ENCODE measurements at regions not wholly inside any gene's neighbourhood (a gene's known extent, or its start where the extent isn't known, plus 50 kb on each side); places are given as distances from the start of the nearest gene placed in this dataset.

GRCh38 chr3:160076519-160076918 lies 87.9 kb downstream of the IL12A start (continued):
- no peak for TF ChIP-seq CHAMP1 (IDR thresholded peaks at IDR 0.05)

- BruUV-seq (replicated peaks) = no TSS peak
- POLR2A ChIA-PET = interaction anchor here (0.6 kb wide), 1 partner anchor 91 kb away, joined by 3 read pairs; no protein-coding TSS in a partner anchor
- TF ChIP-seq, protein P1, sequence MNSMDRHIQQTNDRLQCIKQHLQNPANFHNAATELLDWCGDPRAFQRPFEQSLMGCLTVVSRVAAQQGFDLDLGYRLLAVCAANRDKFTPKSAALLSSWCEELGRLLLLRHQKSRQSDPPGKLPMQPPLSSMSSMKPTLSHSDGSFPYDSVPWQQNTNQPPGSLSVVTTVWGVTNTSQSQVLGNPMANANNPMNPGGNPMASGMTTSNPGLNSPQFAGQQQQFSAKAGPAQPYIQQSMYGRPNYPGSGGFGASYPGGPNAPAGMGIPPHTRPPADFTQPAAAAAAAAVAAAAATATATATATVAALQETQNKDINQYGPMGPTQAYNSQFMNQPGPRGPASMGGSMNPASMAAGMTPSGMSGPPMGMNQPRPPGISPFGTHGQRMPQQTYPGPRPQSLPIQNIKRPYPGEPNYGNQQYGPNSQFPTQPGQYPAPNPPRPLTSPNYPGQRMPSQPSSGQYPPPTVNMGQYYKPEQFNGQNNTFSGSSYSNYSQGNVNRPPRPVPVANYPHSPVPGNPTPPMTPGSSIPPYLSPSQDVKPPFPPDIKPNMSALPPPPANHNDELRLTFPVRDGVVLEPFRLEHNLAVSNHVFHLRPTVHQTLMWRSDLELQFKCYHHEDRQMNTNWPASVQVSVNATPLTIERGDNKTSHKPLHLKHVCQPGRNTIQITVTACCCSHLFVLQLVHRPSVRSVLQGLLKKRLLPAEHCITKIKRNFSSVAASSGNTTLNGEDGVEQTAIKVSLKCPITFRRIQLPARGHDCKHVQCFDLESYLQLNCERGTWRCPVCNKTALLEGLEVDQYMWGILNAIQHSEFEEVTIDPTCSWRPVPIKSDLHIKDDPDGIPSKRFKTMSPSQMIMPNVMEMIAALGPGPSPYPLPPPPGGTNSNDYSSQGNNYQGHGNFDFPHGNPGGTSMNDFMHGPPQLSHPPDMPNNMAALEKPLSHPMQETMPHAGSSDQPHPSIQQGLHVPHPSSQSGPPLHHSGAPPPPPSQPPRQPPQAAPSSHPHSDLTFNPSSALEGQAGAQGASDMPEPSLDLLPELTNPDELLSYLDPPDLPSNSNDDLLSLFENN (IDR thresholded peaks at IDR 0.05; ENCODE audit: low read depth in 2 of 2, low read length in 2 of 2) = no peak
- no peak for TF ChIP-seq ZNF592 (IDR thresholded peaks at IDR 0.05)
- TF ChIP-seq, protein P2, sequence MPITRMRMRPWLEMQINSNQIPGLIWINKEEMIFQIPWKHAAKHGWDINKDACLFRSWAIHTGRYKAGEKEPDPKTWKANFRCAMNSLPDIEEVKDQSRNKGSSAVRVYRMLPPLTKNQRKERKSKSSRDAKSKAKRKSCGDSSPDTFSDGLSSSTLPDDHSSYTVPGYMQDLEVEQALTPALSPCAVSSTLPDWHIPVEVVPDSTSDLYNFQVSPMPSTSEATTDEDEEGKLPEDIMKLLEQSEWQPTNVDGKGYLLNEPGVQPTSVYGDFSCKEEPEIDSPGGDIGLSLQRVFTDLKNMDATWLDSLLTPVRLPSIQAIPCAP (CRISPR knock-in tag; IDR thresholded peaks at IDR 0.05; ENCODE audit: borderline replicate concordance) = no peak
- no peak for TF ChIP-seq MTA1 (IDR thresholded peaks at IDR 0.05; ENCODE audit: borderline replicate concordance)
- TF ChIP-seq NR1H2 (CRISPR knock-in tag; IDR thresholded peaks at IDR 0.05) = no peak
These were observed 89.9 kb downstream of the IL12A start for GRCh38 chr3:160078533-160078932.

More at GRCh38 chr3:160078533-160078932, 89.9 kb downstream of the IL12A start:
- Histone ChIP-seq H2AFZ (ENCODE audit: low read depth, low read length) (no peak overlapping the region), H3K4me3 (no peak overlapping the region), H4K20me1 (replicated peaks; ENCODE audit: control insufficient read depth, insufficient read depth, low read length) (no peaks in the 10 kb centered on the region), H3K9ac (ENCODE audit: insufficient read depth in 1 of 2, low read depth in 2 of 2, low read length in 2 of 2) (no peak overlapping the region), H3K9me3 (replicated peaks; ENCODE audit: control insufficient read depth, insufficient read depth, low read depth, low read length) (no peaks in the 10 kb centered on the region), H3K4me2 (ENCODE audit: insufficient read depth, low read length) (no peak overlapping the region), H3K79me2 (ENCODE audit: control insufficient read depth, insufficient read depth, low read length) (no peaks in the 10 kb centered on the region), H3K4me1 (replicated peaks in 1 of 2; ENCODE audit: control insufficient read depth in 2 of 2, insufficient read depth in 2 of 2, low read length in 2 of 2) (no peaks in the 10 kb centered on the region), H3K36me3 (ENCODE audit: control insufficient read depth, insufficient read depth, low read length) (no peaks in the 10 kb centered on the region), H3K27me3 (ENCODE audit: control insufficient read depth in 2 of 2, insufficient read depth in 2 of 2, low read length in 2 of 2) (0 out of 5 replicates have a peak, but pooled peaks cover 0 to 8% of the 10 kb centered on the region in 2 experiments), H3K27ac (ENCODE audit: extremely low read depth, low read depth, low read length) (no peak overlapping the region), H3K9me1 (ENCODE audit: control insufficient read depth, insufficient read depth, low read length) (no peaks in the 10 kb centered on the region)
- CTCF ChIA-PET (ENCODE audit: low intra/inter-chr PET ratio) = no interaction called here
- WGBS (ENCODE audit: insufficient coverage, low coverage, missing lambda C conversion rate) = 9% methylated on average over 3 of the region's 3 CpGs
- DNase-seq (ENCODE audit: extremely low read depth in 1 of 4, low spot score in 3 of 4) (no peak), FAIRE-seq (no peak), ATAC-seq (no peak)
- in situ Hi-C loops (cut with MboI) (no loop called here), intact Hi-C loops (cut with micrococcal nuclease) (no loop called here)

Data from K562 (cell line).